ENCODE measurements at regions not wholly inside any gene's neighbourhood (a gene's known extent, or its start where the extent isn't known, plus 50 kb on each side); places are given as distances from the start of the nearest gene placed in this dataset.

GRCh38 chr7:88700725-88701124 lies 58.8 kb upstream of the ZNF804B start:
- H3K36me3 ChIP-seq (ENCODE audit: insufficient read depth, low read length), result no peaks in the 10 kb centered on the region
- H3K4me1 ChIP-seq (ENCODE audit: control insufficient read depth, insufficient read depth, low read length), result no peaks in the 10 kb centered on the region
- no peak overlapping the region for H3K4me3 ChIP-seq (ENCODE audit: low read length)
- no peak overlapping the region for H3K4me2 ChIP-seq (ENCODE audit: low read length)
- no peaks in the 10 kb centered on the region for H3K9me3 ChIP-seq (replicated peaks; ENCODE audit: low read length)
- no peaks in the 10 kb centered on the region for H3K27me3 ChIP-seq (ENCODE audit: control insufficient read depth, insufficient read depth, low read length)
- H3K9ac ChIP-seq (ENCODE audit: low read depth, low read length), result no peak overlapping the region

DNA sequence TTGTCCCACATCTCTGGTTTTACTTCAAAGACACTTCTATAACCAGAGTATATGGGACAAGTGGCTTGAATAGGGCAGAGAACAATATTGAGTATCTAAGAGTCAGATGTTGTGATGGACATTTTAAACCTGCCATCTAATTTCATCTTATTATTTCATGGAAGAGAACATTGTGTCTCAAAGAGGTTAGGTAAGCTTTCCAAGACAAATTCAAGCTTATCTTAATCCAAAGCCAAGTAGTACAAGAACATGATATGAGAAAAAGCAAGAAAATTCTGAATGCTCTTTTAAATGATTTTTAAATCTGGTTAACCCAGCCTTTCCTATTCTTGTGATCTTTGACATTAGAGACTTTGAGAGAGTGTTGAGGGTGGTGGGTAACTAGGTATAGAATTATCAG lies 65.3 kb upstream of the ZNF804B start:
- no peak overlapping the region for H3K4me3 ChIP-seq (ENCODE audit: low read length)
- no peaks in the 10 kb centered on the region for H3K36me3 ChIP-seq (ENCODE audit: insufficient read depth, low read length)
- H3K9me3 ChIP-seq (replicated peaks; ENCODE audit: low read length), result no peaks in the 10 kb centered on the region
- no peak overlapping the region for H3K4me2 ChIP-seq (ENCODE audit: low read length)
- no peaks in the 10 kb centered on the region for H3K4me1 ChIP-seq (ENCODE audit: control insufficient read depth, insufficient read depth, low read length)
- H3K27me3 ChIP-seq (ENCODE audit: control insufficient read depth, insufficient read depth, low read length), result no peaks in the 10 kb centered on the region
- no peak overlapping the region for H3K9ac ChIP-seq (ENCODE audit: low read depth, low read length)

GRCh38 chr7:88693131-88693530 lies 66.4 kb upstream of the ZNF804B start:
- Histone ChIP-seq H3K4me1 (ENCODE audit: control insufficient read depth, insufficient read depth, low read length) (no peaks in the 10 kb centered on the region), H3K4me2 (ENCODE audit: low read length) (no peak overlapping the region), H3K4me3 (ENCODE audit: low read length) (no peak overlapping the region), H3K9me3 (replicated peaks; ENCODE audit: low read length) (no peaks in the 10 kb centered on the region), H3K36me3 (ENCODE audit: insufficient read depth, low read length) (no peaks in the 10 kb centered on the region), H3K27me3 (ENCODE audit: control insufficient read depth, insufficient read depth, low read length) (no peaks in the 10 kb centered on the region), H3K9ac (ENCODE audit: low read depth, low read length) (no peak overlapping the region)

GRCh38 chr7:88692493-88692892 lies 67.0 kb upstream of the ZNF804B start:
- H3K4me2 ChIP-seq (ENCODE audit: low read length), result no peak overlapping the region
- no peak overlapping the region for H3K9ac ChIP-seq (ENCODE audit: low read depth, low read length)
- no peak overlapping the region for H3K4me3 ChIP-seq (ENCODE audit: low read length)
- H3K9me3 ChIP-seq (replicated peaks; ENCODE audit: low read length), result no peaks in the 10 kb centered on the region
- H3K27me3 ChIP-seq (ENCODE audit: control insufficient read depth, insufficient read depth, low read length), result no peaks in the 10 kb centered on the region
- H3K36me3 ChIP-seq (ENCODE audit: insufficient read depth, low read length), result no peaks in the 10 kb centered on the region
- no peaks in the 10 kb centered on the region for H3K4me1 ChIP-seq (ENCODE audit: control insufficient read depth, insufficient read depth, low read length)

GRCh38 chr7:88689821-88690220 lies 69.7 kb upstream of the ZNF804B start:
- H3K9me3 ChIP-seq (replicated peaks; ENCODE audit: low read length), result no peaks in the 10 kb centered on the region
- H3K4me3 ChIP-seq (ENCODE audit: low read length), result no peak overlapping the region
- no peaks in the 10 kb centered on the region for H3K36me3 ChIP-seq (ENCODE audit: insufficient read depth, low read length)
- no peak overlapping the region for H3K4me2 ChIP-seq (ENCODE audit: low read length)
- no peaks in the 10 kb centered on the region for H3K4me1 ChIP-seq (ENCODE audit: control insufficient read depth, insufficient read depth, low read length)
- no peaks in the 10 kb centered on the region for H3K27me3 ChIP-seq (ENCODE audit: control insufficient read depth, insufficient read depth, low read length)
- no peak overlapping the region for H3K9ac ChIP-seq (ENCODE audit: low read depth, low read length)

DNA sequence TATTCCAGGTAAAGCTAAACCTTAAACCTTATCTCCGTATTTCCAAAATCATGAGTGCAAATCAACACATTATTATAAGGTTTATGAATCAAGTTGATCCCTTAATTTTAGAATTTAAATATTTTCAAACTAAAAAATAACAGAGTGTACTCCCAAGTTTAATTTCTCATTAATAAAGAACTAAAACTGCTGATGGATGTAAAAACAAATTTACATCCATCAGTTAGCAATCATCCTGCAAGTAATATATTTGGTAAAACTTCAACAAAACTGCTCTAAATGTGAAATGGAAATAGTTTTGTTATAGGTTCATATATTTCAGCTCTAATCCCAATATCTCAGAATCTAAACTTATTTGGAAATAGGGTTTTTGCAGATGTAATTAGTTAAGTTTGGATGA lies 71.3 kb upstream of the ZNF804B start:
- H3K4me2 ChIP-seq (ENCODE audit: low read length), result no peak overlapping the region
- H3K4me1 ChIP-seq (ENCODE audit: control insufficient read depth, insufficient read depth, low read length), result no peaks in the 10 kb centered on the region
- no peaks in the 10 kb centered on the region for H3K27me3 ChIP-seq (ENCODE audit: control insufficient read depth, insufficient read depth, low read length)
- no peaks in the 10 kb centered on the region for H3K36me3 ChIP-seq (ENCODE audit: insufficient read depth, low read length)
- H3K9ac ChIP-seq (ENCODE audit: low read depth, low read length), result no peak overlapping the region
- no peaks in the 10 kb centered on the region for H3K9me3 ChIP-seq (replicated peaks; ENCODE audit: low read length)
- H3K4me3 ChIP-seq (ENCODE audit: low read length), result no peak overlapping the region

- Histone ChIP-seq H3K36me3 (ENCODE audit: insufficient read depth, low read length) (no peaks in the 10 kb centered on the region), H3K9me3 (replicated peaks; ENCODE audit: low read length) (no peaks in the 10 kb centered on the region), H3K27me3 (ENCODE audit: control insufficient read depth, insufficient read depth, low read length) (no peaks in the 10 kb centered on the region), H3K4me3 (ENCODE audit: low read length) (no peak overlapping the region), H3K4me1 (ENCODE audit: control insufficient read depth, insufficient read depth, low read length) (no peaks in the 10 kb centered on the region), H3K4me2 (ENCODE audit: low read length) (no peak overlapping the region), H3K9ac (ENCODE audit: low read depth, low read length) (no peak overlapping the region)
Measured at GRCh38 chr7:88686468-88687229, 72.9 kb upstream of the ZNF804B start.

DNA sequence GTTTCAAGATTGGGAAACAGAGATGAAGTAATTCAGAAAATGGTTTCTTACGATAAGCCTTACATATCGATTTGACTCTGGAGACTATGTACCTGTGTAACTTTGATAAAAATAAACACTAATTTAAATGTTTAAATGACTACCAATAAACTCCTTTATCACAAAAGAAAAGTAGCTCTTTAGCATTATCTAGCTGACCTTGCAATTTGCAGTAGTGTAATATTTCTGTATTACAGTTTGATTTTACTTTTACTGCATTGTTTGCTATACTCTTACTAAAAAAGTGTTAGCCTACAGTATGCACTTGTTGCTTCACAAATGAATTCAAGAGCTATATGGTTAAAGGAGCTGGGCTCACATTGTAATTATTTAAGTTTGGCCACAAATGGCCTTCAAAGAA lies 77.8 kb upstream of the ZNF804B start:
- Histone ChIP-seq H3K4me1 (ENCODE audit: control insufficient read depth, insufficient read depth, low read length) (no peaks in the 10 kb centered on the region), H3K36me3 (ENCODE audit: insufficient read depth, low read length) (no peaks in the 10 kb centered on the region), H3K27me3 (ENCODE audit: control insufficient read depth, insufficient read depth, low read length) (no peaks in the 10 kb centered on the region), H3K4me2 (ENCODE audit: low read length) (no peak overlapping the region), H3K4me3 (ENCODE audit: low read length) (no peak overlapping the region), H3K9me3 (replicated peaks; ENCODE audit: low read length) (no peaks in the 10 kb centered on the region), H3K9ac (ENCODE audit: low read depth, low read length) (no peak overlapping the region)

- no peaks in the 10 kb centered on the region for H3K27me3 ChIP-seq (ENCODE audit: control insufficient read depth, insufficient read depth, low read length)
- no peak overlapping the region for H3K4me3 ChIP-seq (ENCODE audit: low read length)
- H3K9ac ChIP-seq (ENCODE audit: low read depth, low read length), result no peak overlapping the region
- H3K4me2 ChIP-seq (ENCODE audit: low read length), result no peak overlapping the region
- no peaks in the 10 kb centered on the region for H3K9me3 ChIP-seq (replicated peaks; ENCODE audit: low read length)
- no peaks in the 10 kb centered on the region for H3K4me1 ChIP-seq (ENCODE audit: control insufficient read depth, insufficient read depth, low read length)
- no peaks in the 10 kb centered on the region for H3K36me3 ChIP-seq (ENCODE audit: insufficient read depth, low read length)
Measured at GRCh38 chr7:88670536-88670935, 89.0 kb upstream of the ZNF804B start.

- Histone ChIP-seq H3K4me2 (ENCODE audit: low read length) (no peak overlapping the region), H3K4me1 (ENCODE audit: control insufficient read depth, insufficient read depth, low read length) (no peaks in the 10 kb centered on the region), H3K27me3 (ENCODE audit: control insufficient read depth, insufficient read depth, low read length) (no peaks in the 10 kb centered on the region), H3K9me3 (replicated peaks; ENCODE audit: low read length) (no peaks in the 10 kb centered on the region), H3K36me3 (ENCODE audit: insufficient read depth, low read length) (no peaks in the 10 kb centered on the region), H3K4me3 (ENCODE audit: low read length) (no peak overlapping the region), H3K9ac (ENCODE audit: low read depth, low read length) (no peak overlapping the region)
Measured at GRCh38 chr7:88669913-88670312, 89.6 kb upstream of the ZNF804B start.

- no peak overlapping the region for H3K9ac ChIP-seq (ENCODE audit: low read depth, low read length)
- H3K4me2 ChIP-seq (ENCODE audit: low read length), result no peak overlapping the region
- no peaks in the 10 kb centered on the region for H3K27me3 ChIP-seq (ENCODE audit: control insufficient read depth, insufficient read depth, low read length)
- no peaks in the 10 kb centered on the region for H3K4me1 ChIP-seq (ENCODE audit: control insufficient read depth, insufficient read depth, low read length)
- no peaks in the 10 kb centered on the region for H3K9me3 ChIP-seq (replicated peaks; ENCODE audit: low read length)
- H3K36me3 ChIP-seq (ENCODE audit: insufficient read depth, low read length), result no peaks in the 10 kb centered on the region
- H3K4me3 ChIP-seq (ENCODE audit: low read length), result no peak overlapping the region
Measured at GRCh38 chr7:88668591-88668990, 90.9 kb upstream of the ZNF804B start.

GRCh38 chr7:88666626-88667025 lies 92.9 kb upstream of the ZNF804B start:
- Histone ChIP-seq H3K4me2 (ENCODE audit: low read length) (no peak overlapping the region), H3K9me3 (replicated peaks; ENCODE audit: low read length) (no peaks in the 10 kb centered on the region), H3K27me3 (ENCODE audit: control insufficient read depth, insufficient read depth, low read length) (no peaks in the 10 kb centered on the region), H3K4me3 (ENCODE audit: low read length) (no peak overlapping the region), H3K4me1 (ENCODE audit: control insufficient read depth, insufficient read depth, low read length) (no peaks in the 10 kb centered on the region), H3K9ac (ENCODE audit: low read depth, low read length) (no peak overlapping the region), H3K36me3 (ENCODE audit: insufficient read depth, low read length) (no peaks in the 10 kb centered on the region)
